ENCODE measurements at regions not wholly inside any gene's neighbourhood (a gene's known extent, or its start where the extent isn't known, plus 50 kb on each side); places are given as distances from the start of the nearest gene placed in this dataset.
A peak's percentile ranks its signal among the peaks of the same experiment; 100 is the strongest.

GRCh38 chr5:165805756-165806155 lies 2300.3 kb downstream of the MAT2B start:
- 0 out of 2 replicates have a peak, but pooled peaks cover 9% of the 10 kb centered on the region for H3K4me1 Mint-ChIP-seq
- TF ChIP-seq ZNF263 (CRISPR knock-in tag; IDR thresholded peaks at IDR 0.05; ENCODE audit: low read depth) (no peak), ZNF671 (CRISPR knock-in tag; IDR thresholded peaks at IDR 0.05) (no peak), ESRRA (CRISPR knock-in tag; IDR thresholded peaks at IDR 0.05; ENCODE audit: borderline replicate concordance) (no peak), TCF7 (CRISPR knock-in tag; IDR thresholded peaks at IDR 0.05; ENCODE audit: low read depth) (no peak), HMGA2 (CRISPR knock-in tag; IDR thresholded peaks at IDR 0.05) (no peak), FOXK1 (CRISPR knock-in tag; IDR thresholded peaks at IDR 0.05) (no peak)
- POLR2A ChIA-PET, result no interaction called here
- ATAC-seq, result peak; percentile 100
- CTCF ChIA-PET, result interaction anchor here (0.5 to 1.0 kb wide), 6 partner anchors 18 to 536 kb away, joined by 3 to 4 read pairs (median 3); no protein-coding TSS in a partner anchor
- no peak overlapping the region for H3K27ac Mint-ChIP-seq
- H3K9me3 Mint-ChIP-seq, result no peaks in the 10 kb centered on the region
- H3K4me3 Mint-ChIP-seq, result no peak overlapping the region
- no peaks in the 10 kb centered on the region for H3K27me3 Mint-ChIP-seq (ENCODE audit: low read depth)
- H3K36me3 Mint-ChIP-seq, result no peaks in the 10 kb centered on the region
- DNase-seq (ENCODE audit: low spot score), result peak; percentile 17

- Mint-ChIP-seq H3K27me3 (ENCODE audit: low read depth) (no peaks in the 10 kb centered on the region), H3K36me3 (no peaks in the 10 kb centered on the region), H3K4me3 (no peak overlapping the region), H3K27ac (no peak overlapping the region), H3K9me3 (no peaks in the 10 kb centered on the region), H3K4me1 (0 out of 2 replicates have a peak, but pooled peaks cover 9% of the 10 kb centered on the region)
- DNase-seq (ENCODE audit: low spot score) (no peak), ATAC-seq (no peak)
- no peak for TF ChIP-seq ZNF416 (CRISPR knock-in tag; IDR thresholded peaks at IDR 0.05)
- ChIA-PET POLR2A (no interaction called here), CTCF (no interaction called here)
Measured at GRCh38 chr5:165808335-165808734, 2302.9 kb downstream of the MAT2B start.

- ChIA-PET CTCF (no interaction called here), POLR2A (no interaction called here)
- H3K27me3 Mint-ChIP-seq (ENCODE audit: low read depth), result no peaks in the 10 kb centered on the region
- H3K4me1 Mint-ChIP-seq, result 0 out of 2 replicates have a peak, but pooled peaks cover 9% of the 10 kb centered on the region
- no peak overlapping the region for H3K4me3 Mint-ChIP-seq
- H3K36me3 Mint-ChIP-seq, result no peaks in the 10 kb centered on the region
- no peak for ATAC-seq
- no peaks in the 10 kb centered on the region for H3K9me3 Mint-ChIP-seq
- no peak overlapping the region for H3K27ac Mint-ChIP-seq
- DNase-seq (ENCODE audit: low spot score), result no peak
- TF ChIP-seq ZNF317 (CRISPR knock-in tag; IDR thresholded peaks at IDR 0.05; ENCODE audit: borderline replicate concordance, low read depth) (no peak), ZBTB43 (CRISPR knock-in tag; IDR thresholded peaks at IDR 0.05) (no peak), NR1H2 (CRISPR knock-in tag; IDR thresholded peaks at IDR 0.05) (no peak), FOXK1 (CRISPR knock-in tag; IDR thresholded peaks at IDR 0.05) (no peak), ZNF396 (CRISPR knock-in tag; IDR thresholded peaks at IDR 0.05; ENCODE audit: borderline replicate concordance) (no peak), ATF1 (CRISPR knock-in tag; IDR thresholded peaks at IDR 0.05) (no peak), ATF2 (CRISPR knock-in tag; IDR thresholded peaks at IDR 0.05; ENCODE audit: borderline replicate concordance, low read depth) (no peak), ZNF512 (CRISPR knock-in tag; IDR thresholded peaks at IDR 0.05; ENCODE audit: borderline replicate concordance) (no peak), IRF1 (CRISPR knock-in tag; IDR thresholded peaks at IDR 0.05) (no peak), ZNF232 (CRISPR knock-in tag; IDR thresholded peaks at IDR 0.05) (no peak), ZNF121 (CRISPR knock-in tag; IDR thresholded peaks at IDR 0.05) (no peak), GTF2I (CRISPR knock-in tag; conservative IDR thresholded peaks at IDR 0.05) (no peak), STAT6 (CRISPR knock-in tag; conservative IDR thresholded peaks at IDR 0.05; ENCODE audit: low read depth) (no peak), SP1 (CRISPR knock-in tag; conservative IDR thresholded peaks at IDR 0.05) (no peak), PRRX2 (CRISPR knock-in tag; IDR thresholded peaks at IDR 0.05) (no peak)
Measured at GRCh38 chr5:165809914-165810313, 2304.5 kb downstream of the MAT2B start.
